Posterior vena cava (tissue), 2 donors: ENCODE measurements at regions not wholly inside any gene's neighbourhood (a gene's known extent, or its start where the extent isn't known, plus 50 kb on each side); places are given as distances from the start of the nearest gene placed in this dataset.

Source experiments
- DNase-seq: peaks from one replicate; pipeline ENCODE4 v3.0.0-alpha.2; 2020; ENCODE audit warnings: low spot score
- intact Hi-C, 2 donors: fragments of 100-400 bp; cut with DNase I; formaldehyde crosslinking; loops; one replicate each; pipeline versions ENCODE4 v1.14.1 to v1.14.2; 2022 to 2023
- donor health status: DM: yes; HTN: yes; CAD: no.
- donor health status: DM: yes; HTN: yes; CAD: no.

- DNase-seq, result no peak
- intact Hi-C loops, result no loop called here
Observed at GRCh38 chr7:33829536-33829935, 75.8 kb upstream of the BMPER start.

GRCh38 chr7:33831389-33832141, 73.8 kb upstream of the BMPER start:
- DNase-seq, result peak; percentile 85
- intact Hi-C loops, result no loop called here

- DNase-seq, result no peak
- intact Hi-C loops, result no loop called here
Observed at GRCh38 chr7:33832271-33832721, 73.0 kb upstream of the BMPER start.

DNA sequence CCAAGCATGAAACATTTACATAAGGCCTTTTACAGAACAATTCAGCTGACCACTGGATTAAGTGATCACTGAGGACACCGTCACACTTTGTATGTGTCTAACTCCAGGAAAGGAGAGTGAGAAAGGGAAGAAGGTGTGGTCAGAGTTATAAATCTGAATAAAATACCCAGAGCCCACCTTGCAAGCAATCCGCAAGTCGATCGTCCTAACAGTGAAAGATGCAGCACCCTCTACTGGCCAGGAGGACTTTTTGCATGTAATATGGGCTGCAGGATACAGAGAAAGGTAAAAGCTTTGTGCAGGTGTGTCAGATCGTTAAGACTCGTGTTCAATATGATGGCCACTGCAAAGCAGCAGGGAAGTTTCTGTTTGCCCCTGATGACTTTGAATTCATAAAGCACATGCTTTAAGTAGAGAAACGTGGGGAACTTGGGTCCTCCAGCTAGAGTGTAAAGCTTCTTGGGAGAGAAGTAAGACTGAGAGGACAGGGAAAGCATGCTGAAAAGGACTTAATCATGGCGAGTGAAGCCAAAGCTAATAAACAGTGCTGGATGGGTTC, 68.5 kb upstream of the BMPER start:
- DNase-seq, result no peak
- intact Hi-C loops, result no loop called here

DNA sequence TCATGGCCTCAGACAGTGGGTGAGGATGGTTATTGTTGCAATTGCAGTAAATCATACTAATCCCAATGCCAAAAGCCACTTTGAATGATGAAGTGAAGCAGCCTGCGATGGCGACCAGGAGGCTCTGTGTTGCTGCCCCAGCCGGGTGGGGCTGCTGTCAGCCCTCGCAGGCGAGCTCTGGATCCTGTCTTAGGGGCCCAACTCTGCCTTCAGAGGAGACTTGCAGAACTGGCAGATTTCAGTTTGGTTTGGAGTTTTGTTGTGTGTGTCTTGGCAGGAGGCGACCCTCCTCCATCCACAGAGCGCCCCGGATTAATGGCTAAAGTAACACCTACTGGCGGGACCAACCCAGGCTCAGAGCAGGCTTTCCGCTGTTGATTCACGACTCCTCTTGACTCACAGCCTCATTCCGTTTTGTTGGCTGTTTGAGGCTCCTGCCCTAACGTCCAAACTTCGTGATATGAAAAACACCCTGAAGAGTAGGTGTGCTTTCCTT, 67.9 kb upstream of the BMPER start:
- peak; percentile 82 for DNase-seq
- intact Hi-C loops, result no loop called here

DNA sequence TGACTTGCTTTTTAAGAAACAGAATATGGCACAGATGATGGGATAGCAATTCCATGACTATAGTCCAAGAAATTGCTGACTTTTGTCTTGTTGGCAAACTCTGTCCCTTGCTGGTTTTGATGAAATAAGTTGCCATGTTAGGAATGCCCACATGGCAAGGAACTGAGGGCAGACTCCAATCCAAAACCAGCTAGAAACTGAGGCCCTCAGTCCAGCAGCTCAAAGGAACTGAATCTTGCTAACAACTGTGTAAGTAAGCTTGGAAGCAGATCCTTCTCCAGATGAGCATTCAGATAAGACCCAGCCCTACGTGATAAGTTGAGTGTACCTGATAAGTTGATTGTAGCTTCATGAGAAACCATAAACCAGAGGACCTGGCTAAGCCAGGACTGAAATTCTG, 64.3 kb upstream of the BMPER start:
- intact Hi-C loops, result no loop called here

GRCh38 chr7:33841705-33842129, 63.6 kb upstream of the BMPER start:
- no peak for DNase-seq
- intact Hi-C loops, result no loop called here

More for the DNA sequence above, 64.3 kb upstream of the BMPER start:
- no peak for DNase-seq

GRCh38 chr7:33842150-33842549, 63.2 kb upstream of the BMPER start:
- intact Hi-C loops, result no loop called here

DNA sequence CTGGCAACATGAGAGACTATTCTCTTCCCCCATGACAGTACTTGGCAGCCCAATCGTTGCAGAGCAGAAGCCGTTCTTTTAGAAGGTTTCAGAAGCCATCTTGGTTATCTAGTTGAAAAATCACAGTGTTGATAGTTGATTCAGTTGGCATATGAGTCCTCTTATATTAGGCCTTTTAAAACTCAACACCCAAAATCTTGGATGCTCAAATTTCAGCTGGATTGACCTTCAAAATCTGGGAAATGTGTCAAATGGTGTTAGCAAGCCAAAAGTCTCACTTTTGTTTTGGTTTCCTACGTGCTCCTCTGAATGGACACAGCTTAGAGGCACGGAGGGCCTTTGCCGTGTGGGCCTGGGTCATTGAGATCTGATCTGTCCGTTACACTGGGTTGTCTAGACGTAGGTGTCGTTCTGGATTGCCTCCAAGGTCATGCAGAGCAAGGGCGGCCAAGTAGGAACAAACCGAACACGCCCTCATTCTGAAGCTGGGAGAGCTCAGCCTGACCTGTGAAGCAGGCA, 59.3 kb upstream of the BMPER start:
- intact Hi-C loops, result no loop called here
- peak; percentile 79 for DNase-seq

More at GRCh38 chr7:33842150-33842549, 63.2 kb upstream of the BMPER start:
- no peak for DNase-seq

GRCh38 chr7:33849004-33849403, 56.3 kb upstream of the BMPER start:
- intact Hi-C loops, result no loop called here
- no peak for DNase-seq

GRCh38 chr7:33849971-33850559, 55.3 kb upstream of the BMPER start:
- DNase-seq, result no peak
- intact Hi-C loops, result no loop called here

GRCh38 chr7:33850768-33851167, 54.6 kb upstream of the BMPER start:
- intact Hi-C loops, result no loop called here
- no peak for DNase-seq

DNA sequence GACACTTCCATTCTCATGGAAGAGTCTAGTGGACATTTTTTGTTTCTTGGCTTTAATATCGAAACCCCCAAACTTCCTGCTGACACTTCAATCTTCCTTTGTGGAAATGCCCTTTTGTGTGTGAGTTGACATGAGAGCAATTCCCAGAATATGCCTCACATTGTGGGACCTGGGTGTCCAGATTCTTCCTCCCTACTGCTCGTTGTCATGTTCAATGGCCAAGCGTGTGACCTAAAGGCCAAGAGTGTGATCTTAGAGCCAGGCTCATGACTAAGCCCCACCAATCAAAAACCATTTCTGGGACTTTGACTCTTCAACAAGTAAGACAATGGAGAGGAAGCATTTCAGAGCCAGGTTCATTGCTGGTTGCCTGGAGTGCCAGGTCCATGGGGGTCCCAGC, 52.5 kb upstream of the BMPER start:
- intact Hi-C loops, result no loop called here
- no peak for DNase-seq

DNA sequence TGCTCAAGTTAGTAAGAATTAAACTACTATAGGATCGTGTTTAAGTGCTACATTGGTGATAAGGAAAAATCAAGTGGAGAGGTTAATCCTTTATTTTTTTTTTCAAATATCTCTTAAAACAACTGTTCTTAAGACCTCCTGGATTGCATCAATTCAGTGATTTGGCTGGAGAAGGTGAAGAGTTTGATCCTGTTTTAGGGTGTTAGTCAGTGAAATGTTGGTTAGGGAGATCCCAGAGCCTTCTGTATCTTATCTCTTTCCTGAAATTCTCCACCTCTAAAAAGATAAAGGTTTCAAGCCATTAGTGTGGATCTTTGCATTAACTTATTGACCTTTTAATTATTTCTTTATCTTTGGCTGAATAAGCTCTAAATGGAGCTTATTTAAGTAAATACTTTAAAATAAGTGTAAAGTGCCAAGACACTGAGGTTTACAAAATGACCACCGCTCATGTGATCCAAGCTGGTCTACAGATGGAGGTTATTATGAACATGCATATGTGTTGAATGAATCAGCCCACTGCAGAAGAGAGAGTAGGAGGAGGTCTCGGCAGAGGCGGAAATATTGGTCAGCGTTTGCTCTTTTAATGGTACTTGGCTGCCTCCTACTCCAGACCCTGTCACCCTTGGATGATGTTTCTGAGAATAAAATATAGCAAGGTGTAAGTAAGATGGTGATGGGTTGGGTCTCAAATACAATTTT, 51.8 kb upstream of the BMPER start:
- intact Hi-C loops, result no loop called here
- no peak for DNase-seq

GRCh38 chr7:33854178-33854577, 51.2 kb upstream of the BMPER start:
- no peak for DNase-seq
- intact Hi-C loops, result no loop called here

GRCh38 chr7:33854801-33855350, 50.5 kb upstream of the BMPER start:
- intact Hi-C loops, result no loop called here
- no peak for DNase-seq
